ENCODE measurements at regions not wholly inside any gene's neighbourhood (a gene's known extent, or its start where the extent isn't known, plus 50 kb on each side); places are given as distances from the start of the nearest gene placed in this dataset.

DNA sequence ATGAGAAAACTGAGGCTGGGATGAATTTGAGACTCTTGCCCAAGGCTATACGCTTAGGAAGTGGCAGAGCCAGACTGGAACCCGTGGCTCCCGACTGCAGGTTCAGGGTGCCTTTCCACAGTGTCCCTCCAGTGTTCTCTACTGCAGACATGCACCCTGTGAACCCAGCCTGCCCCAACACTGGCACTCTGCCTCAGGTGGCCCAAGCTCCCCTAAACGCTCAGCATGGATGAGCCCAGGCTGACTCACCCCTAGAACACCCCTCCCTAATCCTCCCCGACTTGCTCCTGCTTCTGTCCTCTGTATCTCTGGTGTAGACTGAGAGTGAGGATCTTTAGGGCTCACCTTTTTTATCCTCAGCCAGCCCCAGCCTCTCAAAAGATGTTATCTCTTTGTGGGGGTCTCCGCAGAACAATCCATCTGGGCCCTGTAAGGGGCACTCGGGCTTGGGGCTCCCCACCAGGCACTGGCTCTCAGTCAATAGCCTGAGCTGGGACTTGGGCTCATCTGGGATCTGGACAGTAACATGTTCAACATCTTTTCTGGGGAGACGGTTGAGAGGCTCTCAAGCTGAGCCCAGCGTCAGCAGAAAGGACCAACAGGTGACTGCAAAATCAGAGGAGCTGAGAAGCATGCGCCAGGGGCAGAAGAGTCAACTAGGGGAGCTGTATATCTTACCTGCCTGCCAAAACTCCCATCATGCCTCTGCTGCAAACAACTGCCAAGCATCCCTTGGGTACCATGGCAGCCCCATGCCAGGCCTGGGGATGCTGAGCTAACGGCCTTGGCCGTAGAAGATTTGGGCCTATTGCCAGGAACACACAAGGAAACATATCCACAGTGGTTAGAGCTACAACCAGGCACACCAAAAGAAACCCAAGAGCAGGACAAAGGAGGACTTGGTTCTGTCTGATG, 176.2 kb downstream of the BUD13 start:
- Histone ChIP-seq H2AFZ (ENCODE audit: low read depth, low read length) (no peak overlapping the region), H3K79me2 (ENCODE audit: low read length) (no peaks in the 10 kb centered on the region), H3K27me3 (ENCODE audit: low read depth, low read length) (peaks cover 61% of the 10 kb centered on the region), H3K9me3 (ENCODE audit: insufficient read depth, low read length) (no peaks in the 10 kb centered on the region), H3K4me1 (ENCODE audit: low read length) (no peaks in the 10 kb centered on the region), H3K4me2 (ENCODE audit: low read length) (no peak overlapping the region), H3K4me3 (ENCODE audit: low read length) (no peak overlapping the region), H3K9ac (ENCODE audit: low read length) (no peak overlapping the region), H3K36me3 (replicated peaks; ENCODE audit: low read depth, low read length) (no peaks in the 10 kb centered on the region), H3K27ac (ENCODE audit: low read length) (no peak overlapping the region), H4K20me1 (ENCODE audit: insufficient read depth, low read length) (no peaks in the 10 kb centered on the region)
- TF ChIP-seq, protein P1, sequence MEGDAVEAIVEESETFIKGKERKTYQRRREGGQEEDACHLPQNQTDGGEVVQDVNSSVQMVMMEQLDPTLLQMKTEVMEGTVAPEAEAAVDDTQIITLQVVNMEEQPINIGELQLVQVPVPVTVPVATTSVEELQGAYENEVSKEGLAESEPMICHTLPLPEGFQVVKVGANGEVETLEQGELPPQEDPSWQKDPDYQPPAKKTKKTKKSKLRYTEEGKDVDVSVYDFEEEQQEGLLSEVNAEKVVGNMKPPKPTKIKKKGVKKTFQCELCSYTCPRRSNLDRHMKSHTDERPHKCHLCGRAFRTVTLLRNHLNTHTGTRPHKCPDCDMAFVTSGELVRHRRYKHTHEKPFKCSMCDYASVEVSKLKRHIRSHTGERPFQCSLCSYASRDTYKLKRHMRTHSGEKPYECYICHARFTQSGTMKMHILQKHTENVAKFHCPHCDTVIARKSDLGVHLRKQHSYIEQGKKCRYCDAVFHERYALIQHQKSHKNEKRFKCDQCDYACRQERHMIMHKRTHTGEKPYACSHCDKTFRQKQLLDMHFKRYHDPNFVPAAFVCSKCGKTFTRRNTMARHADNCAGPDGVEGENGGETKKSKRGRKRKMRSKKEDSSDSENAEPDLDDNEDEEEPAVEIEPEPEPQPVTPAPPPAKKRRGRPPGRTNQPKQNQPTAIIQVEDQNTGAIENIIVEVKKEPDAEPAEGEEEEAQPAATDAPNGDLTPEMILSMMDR (IDR thresholded peaks at IDR 0.05; ENCODE audit: low read depth, low read length), result no peak
- TF ChIP-seq EZH2phosphoT487 (IDR thresholded peaks at IDR 0.05; ENCODE audit: low read depth), result no peak

GRCh38 chr11:116595305-116595880, 177.4 kb downstream of the BUD13 start:
- Histone ChIP-seq H3K27me3 (ENCODE audit: low read depth, low read length) (peaks cover 63% of the 10 kb centered on the region), H3K4me2 (ENCODE audit: low read length) (no peak overlapping the region), H3K9me3 (ENCODE audit: insufficient read depth, low read length) (no peaks in the 10 kb centered on the region), H3K79me2 (ENCODE audit: low read length) (no peaks in the 10 kb centered on the region), H3K27ac (ENCODE audit: low read length) (no peak overlapping the region), H4K20me1 (ENCODE audit: insufficient read depth, low read length) (no peaks in the 10 kb centered on the region), H3K9ac (ENCODE audit: low read length) (no peak overlapping the region), H3K4me3 (ENCODE audit: low read length) (no peak overlapping the region), H3K4me1 (ENCODE audit: low read length) (no peaks in the 10 kb centered on the region), H3K36me3 (replicated peaks; ENCODE audit: low read depth, low read length) (no peaks in the 10 kb centered on the region), H2AFZ (ENCODE audit: low read depth, low read length) (no peak overlapping the region)
- TF ChIP-seq, protein P1 (IDR thresholded peaks at IDR 0.05; ENCODE audit: low read depth, low read length), result no peak
- TF ChIP-seq EZH2phosphoT487 (IDR thresholded peaks at IDR 0.05; ENCODE audit: low read depth), result no peak

DNA sequence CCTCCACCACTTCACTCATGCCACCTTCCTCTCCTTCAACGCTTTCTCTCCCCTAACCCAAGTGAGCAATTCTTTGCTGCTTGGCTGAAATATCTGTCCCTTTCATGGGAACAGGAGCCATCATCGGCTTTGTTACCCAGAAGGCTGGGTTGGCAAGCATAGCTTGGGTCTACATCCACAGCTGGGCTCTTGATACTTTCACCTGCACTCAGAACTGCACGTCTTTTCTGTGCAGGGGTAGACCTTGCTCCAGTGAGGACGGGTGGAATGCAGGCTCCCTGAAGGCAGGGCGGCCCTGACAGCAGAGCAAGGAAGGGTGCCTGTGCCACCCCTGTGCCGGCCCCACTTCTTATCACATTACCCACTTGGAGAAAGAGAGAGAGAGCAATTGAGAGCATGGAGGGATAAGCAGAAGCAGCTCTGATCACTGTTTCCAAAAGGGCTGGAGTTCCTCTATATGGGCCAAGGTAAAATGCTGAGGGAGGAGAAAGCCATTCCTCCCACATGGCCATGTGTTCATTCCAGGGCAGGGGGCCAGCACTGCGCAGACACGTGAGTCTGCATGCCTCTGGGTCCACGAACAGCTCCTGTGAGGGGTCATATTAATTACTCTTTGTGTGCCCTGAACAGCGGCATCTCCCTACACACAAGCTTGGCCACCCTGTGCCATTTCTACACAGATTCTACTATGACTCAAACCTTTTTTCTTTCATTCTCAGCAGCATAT, 181.8 kb downstream of the BUD13 start:
- Histone ChIP-seq H3K9ac (ENCODE audit: low read length) (no peak overlapping the region), H3K9me3 (ENCODE audit: insufficient read depth, low read length) (no peaks in the 10 kb centered on the region), H3K27me3 (ENCODE audit: low read depth, low read length) (peaks cover 44% of the 10 kb centered on the region), H3K4me3 (ENCODE audit: low read length) (no peak overlapping the region), H3K79me2 (ENCODE audit: low read length) (no peaks in the 10 kb centered on the region), H3K4me1 (ENCODE audit: low read length) (no peaks in the 10 kb centered on the region), H3K27ac (ENCODE audit: low read length) (no peak overlapping the region), H3K4me2 (ENCODE audit: low read length) (no peak overlapping the region), H3K36me3 (replicated peaks; ENCODE audit: low read depth, low read length) (no peaks in the 10 kb centered on the region), H4K20me1 (ENCODE audit: insufficient read depth, low read length) (no peaks in the 10 kb centered on the region), H2AFZ (ENCODE audit: low read depth, low read length) (no peak overlapping the region)
- TF ChIP-seq EZH2phosphoT487 (IDR thresholded peaks at IDR 0.05; ENCODE audit: low read depth), result no peak
- TF ChIP-seq, protein P1 (IDR thresholded peaks at IDR 0.05; ENCODE audit: low read depth, low read length), result no peak

- no peak overlapping the region for H3K4me3 ChIP-seq (ENCODE audit: low read length)
- H3K27ac ChIP-seq (ENCODE audit: low read length), result no peak overlapping the region
- no peaks in the 10 kb centered on the region for H3K79me2 ChIP-seq (ENCODE audit: low read length)
- TF ChIP-seq, protein P1 (IDR thresholded peaks at IDR 0.05; ENCODE audit: low read depth, low read length), result no peak
- TF ChIP-seq EZH2phosphoT487 (IDR thresholded peaks at IDR 0.05; ENCODE audit: low read depth), result no peak
- no peaks in the 10 kb centered on the region for H3K9me3 ChIP-seq (ENCODE audit: insufficient read depth, low read length)
- H3K27me3 ChIP-seq (ENCODE audit: low read depth, low read length), result peaks cover 45% of the 10 kb centered on the region
- no peak overlapping the region for H2AFZ ChIP-seq (ENCODE audit: low read depth, low read length)
- no peak overlapping the region for H3K4me2 ChIP-seq (ENCODE audit: low read length)
- no peak overlapping the region for H3K9ac ChIP-seq (ENCODE audit: low read length)
- H4K20me1 ChIP-seq (ENCODE audit: insufficient read depth, low read length), result no peaks in the 10 kb centered on the region
- no peaks in the 10 kb centered on the region for H3K4me1 ChIP-seq (ENCODE audit: low read length)
- no peaks in the 10 kb centered on the region for H3K36me3 ChIP-seq (replicated peaks; ENCODE audit: low read depth, low read length)
Measured at GRCh38 chr11:116589402-116589801, 183.4 kb downstream of the BUD13 start.

All from OCI-LY3 (cell line).